ENCODE measurements at regions not wholly inside any gene's neighbourhood (a gene's known extent, or its start where the extent isn't known, plus 50 kb on each side); places are given as distances from the start of the nearest gene placed in this dataset.

GRCh38 chr1:98321191-98321590, 340.3 kb upstream of the SNX7 start:
- no peak for ATAC-seq
- no peak overlapping the region for H2AFZ ChIP-seq (ENCODE audit: control insufficient read depth, low read depth, low read length)
- in situ Hi-C loops (cut with MboI) = no loop called here
- H3K27me3 ChIP-seq (replicated peaks in 1 of 2; ENCODE audit: control insufficient read depth in 2 of 2, insufficient read depth in 2 of 2, low read length in 1 of 2) = no peaks in the 10 kb centered on the region
- no peak overlapping the region for H3K4me2 ChIP-seq (ENCODE audit: control insufficient read depth, insufficient read depth)
- H3K9ac ChIP-seq (ENCODE audit: control insufficient read depth, insufficient read depth, low read length) = no peak overlapping the region
- H3K36me3 ChIP-seq (ENCODE audit: control insufficient read depth in 2 of 2, insufficient read depth in 2 of 2, low read length in 1 of 2) = no peaks in the 10 kb centered on the region
- H3K9me3 ChIP-seq (replicated peaks; ENCODE audit: control insufficient read depth, insufficient read depth, low read length) = no peaks in the 10 kb centered on the region
- H3K4me3 ChIP-seq = no peak overlapping the region
- FAIRE-seq = no peak
- BruUV-seq (replicated peaks) = no TSS peak
- no peaks in the 10 kb centered on the region for H4K20me1 ChIP-seq (ENCODE audit: control insufficient read depth, insufficient read depth)
- TF ChIP-seq IKZF2 (IDR thresholded peaks at IDR 0.05) (no peak), SIN3A (IDR thresholded peaks at IDR 0.05; ENCODE audit: low read depth, low read length) (no peak), ZNF687 (IDR thresholded peaks at IDR 0.05) (no peak), YY1 (IDR thresholded peaks at IDR 0.05; ENCODE audit: low read depth, low read length) (no peak), SMAD5 (IDR thresholded peaks at IDR 0.05; ENCODE audit: low read depth) (no peak), RELA (IDR thresholded peaks at IDR 0.05; ENCODE audit: borderline replicate concordance, partially characterized antibody) (no peak), SMC3 (IDR thresholded peaks at IDR 0.05; ENCODE audit: borderline replicate concordance, low read length) (no peak)
- TF ChIP-seq, protein P1, sequence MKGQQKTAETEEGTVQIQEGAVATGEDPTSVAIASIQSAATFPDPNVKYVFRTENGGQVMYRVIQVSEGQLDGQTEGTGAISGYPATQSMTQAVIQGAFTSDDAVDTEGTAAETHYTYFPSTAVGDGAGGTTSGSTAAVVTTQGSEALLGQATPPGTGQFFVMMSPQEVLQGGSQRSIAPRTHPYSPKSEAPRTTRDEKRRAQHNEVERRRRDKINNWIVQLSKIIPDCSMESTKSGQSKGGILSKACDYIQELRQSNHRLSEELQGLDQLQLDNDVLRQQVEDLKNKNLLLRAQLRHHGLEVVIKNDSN (IDR thresholded peaks at IDR 0.05; ENCODE audit: borderline replicate concordance, extremely low read length, insufficient read depth, low read depth, low read length) = no peak
- SMC1A ChIA-PET (ENCODE audit: uncharacterized antibody, unreplicated experiment) = no interaction called here
- no peaks in the 10 kb centered on the region for H3K79me2 ChIP-seq (ENCODE audit: control insufficient read depth, insufficient read depth, low read length)
- no peaks in the 10 kb centered on the region for H3K4me1 ChIP-seq (ENCODE audit: control insufficient read depth, insufficient read depth, low read length)
- H3K27ac ChIP-seq (ENCODE audit: control insufficient read depth, insufficient read depth) = no peak overlapping the region
- DNase-seq (ENCODE audit: low read depth, low spot score) = no peak
- 8% methylated on average over 2 of the region's 2 CpGs for WGBS (ENCODE audit: insufficient coverage, insufficient replicate concordance, low lambda C conversion rate, missing lambda C conversion rate)
- intact Hi-C loops (cut with micrococcal nuclease; ENCODE audit: unreplicated experiment) = no loop called here
- POLR2A ChIA-PET = no interaction called here
- RAD21 ChIA-PET (ENCODE audit: unreplicated experiment) = no interaction called here
- CTCF ChIA-PET = no interaction called here

All from GM12878 (cell line).